Ascending aorta (tissue), 2 donors: ENCODE measurements at regions not wholly inside any gene's neighbourhood (a gene's known extent, or its start where the extent isn't known, plus 50 kb on each side); places are given as distances from the start of the nearest gene placed in this dataset.

Experiments used
- DNase-seq, 2 donors: peaks; one replicate each; pipeline ENCODE4 v3.0.0-alpha.2; 2019; ENCODE audit warnings: low spot score in 2 of 2
- H3K27ac ChIP-seq, 2 donors: fragments of 200-600 bp; sonication (generic); one replicate each; pipeline ENCODE4 v1.5.1; 2016 to 2017; ENCODE audit warnings: mild to moderate bottlenecking in 1 of 2
- H3K27me3 ChIP-seq: fragments of 200-600 bp; sonication (generic); one replicate; pipeline ENCODE4 v1.5.1; 2017
- H3K36me3 ChIP-seq, 2 donors: fragments of 200-600 bp; sonication (generic); one replicate each; pipeline ENCODE4 v1.5.1; 2016
- H3K4me1 ChIP-seq, 2 donors: fragments of 200-600 bp; sonication (generic); one replicate each; pipeline ENCODE4 v1.5.1; 2016 to 2017; ENCODE audit warnings: mild to moderate bottlenecking in 1 of 2
- H3K4me3 ChIP-seq, 2 donors: fragments of 200-600 bp; sonication (generic); one replicate each; pipeline ENCODE4 v1.5.1; 2016 to 2017; ENCODE audit warnings: mild to moderate bottlenecking in 1 of 2
- H3K9me3 ChIP-seq, 2 donors: fragments of 200-600 bp; sonication (generic); one replicate each; pipeline ENCODE4 v1.5.1; 2016
- CTCF ChIP-seq, 3 experiments: fragments of 200-600 bp in 2 of 3; fragments of 450-650 bp in 1 of 3; sonication (generic) in 2 of 3; IDR thresholded peaks; one replicate each; pipeline ENCODE4 v1.5.1; 2016 to 2019; ENCODE audit warnings: antibody characterized with exemption in 3 of 3, mild to moderate bottlenecking in 1 of 3, moderate library complexity in 1 of 3
- intact Hi-C: fragments of 100-400 bp; cut with DNase I; formaldehyde crosslinking; loops from one replicate; pipeline ENCODE4 v1.15.1; 2023

DNA sequence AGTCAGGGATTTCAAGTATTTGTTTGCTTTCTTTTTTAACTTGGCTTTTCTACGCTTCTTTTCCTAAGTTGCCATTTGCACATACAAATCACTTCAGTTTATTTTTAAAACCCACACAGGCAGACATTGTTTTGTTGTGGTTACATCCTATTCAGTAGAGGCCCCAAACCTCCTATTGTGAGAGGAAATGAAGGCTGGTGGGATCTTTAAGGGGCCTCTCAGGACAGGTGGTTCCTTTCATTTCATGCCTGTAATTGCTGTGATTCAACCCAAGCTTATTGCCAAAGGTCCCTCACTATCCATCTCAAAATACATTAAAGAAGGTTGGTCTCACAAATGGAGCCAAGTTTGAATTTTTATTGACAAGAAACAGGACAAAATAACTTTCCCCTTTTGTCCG is 257.1 kb downstream of the ADAMTS20 start:
- no peaks in the 10 kb centered on the region for H3K27me3 ChIP-seq
- no peak for TF ChIP-seq CTCF (IDR thresholded peaks at IDR 0.05)
- H3K9me3 ChIP-seq, result no peaks in the 10 kb centered on the region
- intact Hi-C loops, result no loop called here
- no peak for DNase-seq
- H3K36me3 ChIP-seq, result no peaks in the 10 kb centered on the region
- H3K4me3 ChIP-seq, result no peak overlapping the region
- H3K27ac ChIP-seq, result no peak overlapping the region
- no peaks in the 10 kb centered on the region for H3K4me1 ChIP-seq

- no peaks in the 10 kb centered on the region for H3K9me3 ChIP-seq
- intact Hi-C loops, result no loop called here
- no peaks in the 10 kb centered on the region for H3K4me1 ChIP-seq
- no peaks in the 10 kb centered on the region for H3K27me3 ChIP-seq
- H3K36me3 ChIP-seq, result no peaks in the 10 kb centered on the region
- H3K4me3 ChIP-seq, result no peak overlapping the region
- H3K27ac ChIP-seq, result no peak overlapping the region
- no peak for TF ChIP-seq CTCF (IDR thresholded peaks at IDR 0.05)
- DNase-seq, result no peak
These were observed 257.9 kb downstream of the ADAMTS20 start for GRCh38 chr12:43294147-43294546.

GRCh38 chr12:43293396-43293795 is 258.6 kb downstream of the ADAMTS20 start:
- Histone ChIP-seq H3K27ac (no peak overlapping the region), H3K36me3 (no peaks in the 10 kb centered on the region), H3K4me1 (no peaks in the 10 kb centered on the region), H3K4me3 (no peak overlapping the region), H3K27me3 (no peaks in the 10 kb centered on the region), H3K9me3 (no peaks in the 10 kb centered on the region)
- intact Hi-C loops, result no loop called here
- no peak for DNase-seq
- TF ChIP-seq CTCF (IDR thresholded peaks at IDR 0.05), result no peak

DNA sequence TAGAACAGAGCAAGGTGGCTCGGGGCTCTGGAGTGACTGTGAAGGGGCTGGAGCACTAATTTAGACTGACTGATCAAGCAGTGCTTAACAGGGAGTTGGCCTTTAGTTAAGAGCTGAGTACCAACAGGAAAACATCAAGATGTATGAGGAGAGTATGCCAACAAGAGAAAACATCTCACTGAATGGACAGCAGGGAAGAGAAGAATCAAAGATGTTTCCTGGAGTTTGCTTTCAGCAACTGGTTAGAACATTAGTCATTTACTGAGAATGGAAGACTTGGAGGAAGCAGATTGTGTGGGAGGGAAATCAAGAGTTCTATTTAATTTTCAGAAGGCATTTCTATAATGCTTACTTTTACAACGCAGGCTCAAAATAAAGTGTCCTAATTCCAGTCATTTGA is 259.3 kb downstream of the ADAMTS20 start:
- Histone ChIP-seq H3K27me3 (no peaks in the 10 kb centered on the region), H3K4me1 (no peaks in the 10 kb centered on the region), H3K9me3 (no peaks in the 10 kb centered on the region), H3K4me3 (no peak overlapping the region), H3K27ac (no peak overlapping the region), H3K36me3 (no peaks in the 10 kb centered on the region)
- no peak for TF ChIP-seq CTCF (IDR thresholded peaks at IDR 0.05)
- intact Hi-C loops, result no loop called here
- no peak for DNase-seq

- no peak for TF ChIP-seq CTCF (IDR thresholded peaks at IDR 0.05)
- no peaks in the 10 kb centered on the region for H3K9me3 ChIP-seq
- no peak overlapping the region for H3K4me3 ChIP-seq
- DNase-seq, result no peak
- no peaks in the 10 kb centered on the region for H3K36me3 ChIP-seq
- intact Hi-C loops, result no loop called here
- H3K27me3 ChIP-seq, result no peaks in the 10 kb centered on the region
- H3K4me1 ChIP-seq, result no peaks in the 10 kb centered on the region
- no peak overlapping the region for H3K27ac ChIP-seq
These were observed 260.5 kb downstream of the ADAMTS20 start for GRCh38 chr12:43291516-43291915.

DNA sequence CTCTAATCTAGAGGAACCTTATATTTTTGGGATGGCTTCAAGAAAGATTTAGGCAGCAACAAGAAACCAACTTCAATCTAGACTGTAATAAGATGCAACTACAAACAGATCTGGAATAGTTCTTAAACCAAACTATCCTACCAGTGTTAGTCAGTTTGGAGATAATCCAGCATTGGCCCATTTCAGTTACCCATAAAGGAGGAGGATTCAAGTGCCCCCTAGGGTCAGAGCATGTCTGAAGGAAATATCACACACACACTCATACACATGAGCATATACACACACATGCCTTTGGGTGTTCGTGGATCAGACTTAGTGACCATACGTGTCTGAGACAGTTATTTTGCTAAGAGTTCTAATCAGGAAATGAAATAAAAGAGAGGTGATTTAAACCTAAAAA is 261.2 kb downstream of the ADAMTS20 start:
- no peak for TF ChIP-seq CTCF (IDR thresholded peaks at IDR 0.05)
- no peak for DNase-seq
- Histone ChIP-seq H3K27me3 (no peaks in the 10 kb centered on the region), H3K27ac (no peak overlapping the region), H3K9me3 (no peaks in the 10 kb centered on the region), H3K4me3 (no peak overlapping the region), H3K36me3 (no peaks in the 10 kb centered on the region), H3K4me1 (no peaks in the 10 kb centered on the region)
- intact Hi-C loops, result no loop called here
